ENCODE measurements at regions not wholly inside any gene's neighbourhood (a gene's known extent, or its start where the extent isn't known, plus 50 kb on each side); places are given as distances from the start of the nearest gene placed in this dataset.

GRCh38 chr22:49437356-49437755 is 390.3 kb downstream of the BRD1 start:
- DNase-seq (ENCODE audit: low read depth in 2 of 2), result no peak

DNA sequence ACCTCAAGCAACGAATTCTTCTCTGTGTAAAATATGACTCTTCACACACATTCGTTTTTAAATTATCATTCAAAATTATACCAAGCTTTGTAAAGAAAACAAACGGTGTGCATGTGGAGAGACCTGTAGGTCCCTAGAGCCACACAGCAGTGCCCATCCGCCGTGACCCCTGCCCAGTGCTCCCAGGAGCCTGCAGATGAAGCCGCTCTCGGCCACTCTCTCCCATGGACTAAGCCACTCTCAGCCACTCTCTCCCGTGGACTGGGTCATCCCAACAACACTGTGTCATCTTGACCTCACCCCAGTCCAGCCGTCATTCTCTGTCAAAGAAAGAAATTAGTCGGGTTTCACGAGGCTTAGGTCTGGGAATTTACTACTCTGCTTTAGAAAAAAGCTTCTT is 391.6 kb downstream of the BRD1 start:
- DNase-seq (ENCODE audit: low read depth in 2 of 2), result no peak

- DNase-seq (ENCODE audit: low read depth in 2 of 2), result no peak
These were observed 392.1 kb downstream of the BRD1 start for GRCh38 chr22:49435596-49435995.

GRCh38 chr22:49433717-49434611 is 393.7 kb downstream of the BRD1 start:
- no peak for DNase-seq (ENCODE audit: low read depth in 2 of 2)

DNA sequence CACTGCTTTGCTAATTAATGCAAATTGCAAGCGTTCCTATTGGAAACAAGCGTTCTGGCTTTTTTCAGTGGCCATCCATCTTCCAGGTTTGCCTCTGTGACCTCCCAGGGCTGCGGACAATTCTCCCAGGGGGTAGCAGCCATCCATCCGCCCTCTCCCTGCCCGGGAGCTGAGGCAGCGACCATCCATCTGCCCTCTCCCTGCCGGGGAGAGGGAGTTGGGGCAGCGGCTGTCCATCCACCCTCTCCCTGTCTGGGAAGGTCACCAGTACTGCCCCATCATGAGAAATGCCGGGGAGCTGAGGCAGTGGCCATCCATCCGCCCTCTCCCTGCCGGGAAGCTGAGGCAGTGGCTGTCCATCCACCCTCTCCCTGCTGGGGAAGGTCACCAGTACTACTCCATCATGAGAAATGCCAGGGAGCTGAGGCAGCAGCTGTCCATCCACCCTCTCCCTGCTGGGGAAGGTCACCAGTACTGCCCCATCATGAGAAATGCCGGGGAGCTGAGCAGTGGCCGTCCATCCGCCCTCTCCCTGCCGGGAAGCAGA is 394.7 kb downstream of the BRD1 start:
- DNase-seq (ENCODE audit: low read depth in 2 of 2), result no peak

DNA sequence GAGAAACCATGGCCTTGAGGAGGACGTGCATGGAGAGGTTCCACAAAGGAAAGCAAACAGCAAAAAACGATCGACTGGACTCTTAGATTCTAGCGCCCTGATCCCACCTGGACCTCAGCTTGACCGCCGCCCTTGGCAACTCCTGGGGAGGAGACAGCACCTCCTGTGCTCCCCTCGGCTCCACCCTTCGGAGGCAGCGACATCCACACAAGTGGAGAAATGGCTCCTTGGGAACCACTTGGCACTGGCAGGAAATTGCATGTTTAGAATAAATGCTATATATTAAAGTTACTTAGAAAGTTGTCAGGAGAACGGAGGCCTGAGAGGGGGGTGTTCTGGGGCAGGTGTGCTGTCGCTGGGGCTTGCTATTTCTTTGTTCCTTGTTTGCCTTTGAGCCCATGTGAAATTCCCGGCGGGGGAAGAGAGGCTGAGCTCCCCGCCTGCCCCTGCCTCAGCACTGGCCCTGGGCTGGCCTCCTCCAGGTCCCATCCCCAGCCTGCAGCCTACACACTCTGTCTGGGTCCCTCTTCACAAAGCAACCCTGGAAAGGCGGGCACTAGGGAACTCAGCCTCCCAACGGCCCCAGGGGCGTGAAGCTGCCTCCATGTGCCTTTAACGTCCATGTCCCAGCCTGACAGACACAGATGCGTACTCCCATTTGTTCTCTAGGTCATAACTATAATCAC is 395.3 kb downstream of the BRD1 start:
- DNase-seq (ENCODE audit: low read depth in 2 of 2), result no peak

DNA sequence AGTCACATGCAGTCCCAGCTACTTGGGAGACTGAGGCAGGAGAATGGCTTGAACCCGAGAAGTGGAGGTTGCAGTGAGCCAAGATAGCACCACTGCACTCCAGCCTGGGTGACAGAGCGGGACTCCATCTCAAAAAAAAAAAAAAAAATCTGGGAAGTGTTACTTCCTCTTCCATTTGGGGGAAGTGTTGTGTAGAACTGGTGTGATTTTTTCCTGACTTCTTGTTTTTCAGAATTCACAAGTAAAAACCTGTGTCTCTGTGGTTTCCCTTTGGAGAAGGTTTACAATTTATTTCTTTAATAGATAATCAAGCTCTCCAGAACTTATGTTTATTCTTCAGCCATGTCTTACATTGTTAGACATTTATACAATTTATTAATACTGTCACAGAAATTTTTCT is 396.1 kb downstream of the BRD1 start:
- no peak for DNase-seq (ENCODE audit: low read depth in 2 of 2)

DNA sequence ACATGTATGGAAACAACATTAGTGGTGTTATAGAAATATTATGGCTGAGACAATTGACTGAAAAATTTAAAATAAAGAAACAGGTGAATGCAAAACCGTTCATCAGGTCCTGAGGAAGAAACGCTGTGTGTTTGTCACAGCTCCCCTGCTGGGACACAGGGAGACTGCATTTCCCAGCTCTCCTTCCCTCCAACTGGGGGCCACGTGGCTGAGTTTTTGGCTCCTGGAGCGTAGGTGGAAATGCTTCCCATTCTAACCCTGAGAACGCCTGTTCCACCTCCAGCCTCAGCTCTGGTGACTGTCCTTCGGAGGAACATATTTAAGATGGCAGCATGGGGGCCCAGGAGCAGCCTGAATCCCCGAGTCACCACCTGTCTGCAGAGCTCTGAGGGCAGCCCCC is 398.6 kb downstream of the BRD1 start:
- DNase-seq (ENCODE audit: low read depth in 2 of 2), result no peak

GRCh38 chr22:49427941-49428340 is 399.7 kb downstream of the BRD1 start:
- no peak for DNase-seq (ENCODE audit: low read depth in 2 of 2)

- DNase-seq (ENCODE audit: low read depth in 2 of 2), result no peak
These were observed 400.3 kb downstream of the BRD1 start for GRCh38 chr22:49427341-49427740.

- no peak for DNase-seq (ENCODE audit: low read depth in 2 of 2)
These were observed 400.9 kb downstream of the BRD1 start for GRCh38 chr22:49426618-49427266.

- no peak for DNase-seq (ENCODE audit: low read depth in 2 of 2)
These were observed 401.6 kb downstream of the BRD1 start for GRCh38 chr22:49426098-49426497.

DNA sequence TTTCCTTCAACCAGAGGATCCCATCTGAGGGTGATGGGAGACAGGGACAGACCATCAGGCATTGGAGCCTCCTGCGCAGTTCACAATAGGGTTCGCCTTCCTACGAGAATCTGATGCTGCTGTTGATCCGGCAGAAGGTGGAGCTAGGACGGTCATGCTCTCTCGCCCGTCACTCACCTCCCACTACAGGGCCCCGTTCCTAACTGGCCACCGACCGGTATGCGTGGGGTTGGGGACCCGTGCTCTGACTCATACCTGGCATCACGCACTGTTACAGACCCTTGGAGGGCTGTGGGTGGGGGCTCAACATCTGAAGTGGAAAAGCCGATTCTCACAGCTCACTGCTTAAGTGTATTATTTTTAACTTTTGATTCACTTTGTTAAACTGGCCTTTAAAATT is 402.3 kb downstream of the BRD1 start:
- no peak for DNase-seq (ENCODE audit: low read depth in 2 of 2)

DNA sequence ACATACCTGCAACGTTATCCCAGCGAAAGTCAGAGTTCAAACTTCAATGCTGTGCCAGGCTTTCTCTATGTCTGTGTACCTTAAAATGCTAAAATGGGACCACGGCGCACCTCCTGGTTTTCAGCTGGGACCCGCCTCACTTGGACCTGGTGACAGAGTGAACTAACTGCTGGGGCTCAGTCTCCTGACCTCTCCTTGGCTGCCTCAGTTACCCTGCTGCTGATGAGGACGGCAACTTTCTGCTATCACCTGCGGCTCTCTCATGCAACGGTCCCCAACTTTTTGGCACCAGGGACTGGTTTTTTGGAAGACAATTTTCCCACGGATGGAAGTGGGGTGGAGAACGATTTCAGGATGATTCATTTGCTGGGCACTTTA is 402.8 kb downstream of the BRD1 start:
- no peak for DNase-seq (ENCODE audit: low read depth in 2 of 2)

DNA sequence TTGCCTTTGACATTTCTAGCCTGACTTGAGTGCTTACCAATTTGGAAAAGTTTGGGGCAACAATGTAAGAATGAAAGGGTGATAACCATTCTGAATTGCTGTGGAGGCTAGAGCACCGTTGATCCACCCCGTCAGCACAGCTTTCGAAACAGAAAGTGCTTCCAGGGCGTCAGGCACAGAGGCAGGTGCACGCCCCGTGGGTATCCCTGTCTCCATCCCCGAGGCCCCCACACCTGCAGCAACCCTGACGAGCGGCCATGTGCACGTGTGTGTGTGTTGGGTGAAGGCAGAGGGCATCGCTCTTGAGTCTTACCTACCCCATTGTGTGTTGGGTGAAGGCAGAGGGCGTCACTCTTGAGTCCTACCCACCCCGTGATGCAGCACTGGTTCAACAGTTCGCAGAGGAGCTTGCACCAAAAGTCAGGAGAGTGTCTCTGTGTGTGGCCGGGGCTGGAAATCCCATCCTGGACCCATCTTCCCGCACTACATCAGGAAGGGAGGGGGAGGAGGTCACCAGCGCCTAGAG is 404.5 kb downstream of the BRD1 start:
- DNase-seq (ENCODE audit: low read depth in 2 of 2), result no peak

DNA sequence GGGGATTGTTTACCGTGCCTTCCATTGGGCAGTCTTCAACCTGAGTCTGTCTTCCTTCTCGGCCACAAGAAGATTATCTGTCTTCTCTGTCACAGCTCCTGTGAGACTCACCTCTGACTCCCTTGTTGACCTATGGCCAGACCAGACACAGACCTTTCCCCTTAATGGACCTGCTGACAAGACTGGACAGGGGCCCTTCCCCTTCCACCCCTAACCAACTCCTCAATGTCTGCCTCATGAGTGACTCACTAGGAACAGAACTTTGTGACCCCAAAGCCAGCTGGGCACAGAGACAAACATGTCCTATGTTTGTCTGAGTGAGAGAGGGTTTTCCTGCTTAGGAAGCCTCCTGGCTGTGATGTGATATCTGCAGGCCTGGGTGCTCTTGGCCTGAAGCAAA is 405.0 kb downstream of the BRD1 start:
- DNase-seq (ENCODE audit: low read depth in 2 of 2), result no peak

- DNase-seq (ENCODE audit: low read depth in 2 of 2), result no peak
These were observed 407.0 kb downstream of the BRD1 start for GRCh38 chr22:49420651-49421050.

DNA sequence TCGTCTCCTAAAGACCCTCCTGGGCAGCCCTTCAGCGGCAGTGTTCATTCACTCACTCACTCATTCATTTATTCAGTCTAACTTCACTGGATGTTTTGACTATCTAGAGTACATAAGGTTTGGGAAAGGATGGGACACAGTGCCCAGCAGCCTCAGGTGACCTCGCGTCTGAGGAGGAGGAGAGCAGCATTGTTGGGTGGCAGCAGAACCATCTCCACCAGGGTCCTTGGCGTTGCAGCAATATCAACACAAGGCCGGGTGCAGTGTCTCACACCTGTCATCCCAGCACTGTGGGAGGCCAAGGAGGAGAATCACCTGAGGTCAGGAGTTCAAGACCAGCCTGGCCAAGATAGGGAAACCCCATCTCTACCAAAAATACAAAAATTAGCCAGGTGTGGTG is 408.0 kb downstream of the BRD1 start:
- DNase-seq (ENCODE audit: low read depth in 2 of 2), result no peak

DNA sequence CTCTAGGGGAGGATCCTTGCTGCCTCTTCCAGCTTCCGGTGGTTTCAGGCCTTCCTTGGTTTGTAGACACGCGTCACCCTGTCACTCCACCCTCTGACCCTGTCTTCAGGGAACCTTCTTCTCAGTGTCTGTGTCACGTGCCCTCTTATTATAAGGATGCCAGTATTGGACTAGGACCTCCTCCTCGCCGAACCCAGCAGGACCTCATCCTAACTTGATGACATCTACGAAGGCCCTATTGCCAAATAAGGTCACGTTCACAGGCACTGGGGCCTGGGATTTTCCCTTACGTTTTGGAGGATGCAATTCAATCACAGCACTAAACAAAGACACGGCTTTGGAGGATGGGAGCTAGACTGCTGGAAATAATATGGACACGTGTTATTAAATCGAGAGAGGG is 408.7 kb downstream of the BRD1 start:
- no peak for DNase-seq (ENCODE audit: low read depth in 2 of 2)

DNA sequence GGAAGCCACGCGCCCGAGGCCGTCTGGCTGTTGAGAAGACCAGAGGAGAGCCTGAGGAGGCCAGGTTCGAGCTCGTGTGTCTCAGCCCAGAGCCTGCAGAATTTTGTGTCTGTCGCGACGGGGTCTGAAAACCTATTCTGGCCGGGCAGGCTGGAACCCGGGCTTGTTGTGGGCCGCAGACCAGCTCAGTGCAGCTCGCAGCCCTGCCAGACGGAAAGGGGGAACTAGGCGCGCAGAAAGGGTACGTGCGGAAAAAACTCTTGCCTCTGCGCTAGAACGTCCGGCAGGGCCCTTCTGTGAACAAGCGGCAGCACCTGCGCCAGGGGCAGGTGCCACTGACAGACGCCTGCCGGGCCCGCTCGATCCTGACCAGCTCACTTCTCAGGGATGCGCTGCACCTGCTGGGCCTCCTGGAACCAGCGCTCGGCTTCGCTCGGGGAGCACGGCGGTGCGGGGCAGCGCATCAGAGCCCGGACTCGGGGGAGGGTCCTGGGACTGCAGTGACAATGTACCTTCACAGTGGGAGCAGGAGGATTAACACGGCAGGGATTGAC is 409.3 kb downstream of the BRD1 start:
- no peak for DNase-seq (ENCODE audit: low read depth in 2 of 2)

GRCh38 chr22:49417833-49418232 is 409.8 kb downstream of the BRD1 start:
- DNase-seq (ENCODE audit: low read depth in 2 of 2), result no peak

GRCh38 chr22:49417326-49417725 is 410.3 kb downstream of the BRD1 start:
- no peak for DNase-seq (ENCODE audit: low read depth in 2 of 2)
